ENCODE measurements at regions not wholly inside any gene's neighbourhood (a gene's known extent, or its start where the extent isn't known, plus 50 kb on each side); places are given as distances from the start of the nearest gene placed in this dataset.
A peak's percentile ranks its signal among the peaks of the same experiment; 100 is the strongest.

- Histone ChIP-seq H3K4ac (replicated peaks; ENCODE audit: insufficient read length, low read depth, low read length) (no peak overlapping the region), H3K9ac (replicated peaks in 1 of 4; ENCODE audit: extremely low read depth in 1 of 4, low read depth in 3 of 4, low read length in 3 of 4) (no peak overlapping the region), H2BK120ac (replicated peaks; ENCODE audit: low read depth, low read length) (no peak overlapping the region), H3K79me1 (ENCODE audit: low read depth, low read length) (no peaks in the 10 kb centered on the region), H3K18ac (ENCODE audit: extremely low read depth, low read length) (0 out of 2 replicates have a peak overlapping the region, but pooled peaks have one; percentile 73), H2BK15ac (ENCODE audit: low read length) (no peak overlapping the region), H4K91ac (replicated peaks; ENCODE audit: insufficient read length, low read length) (no peak overlapping the region), H3K56ac (replicated peaks; ENCODE audit: insufficient read length, low read depth, low read length) (no peak overlapping the region), H3K4me2 (ENCODE audit: insufficient read depth in 1 of 2, low read depth in 2 of 2, low read length in 2 of 2) (no peak overlapping the region), H4K8ac (ENCODE audit: extremely low read depth, insufficient read depth, low read length) (no peak overlapping the region), H2AFZ (ENCODE audit: low read length) (no peak overlapping the region), H3K9me3 (ENCODE audit: insufficient read depth in 2 of 2, low read depth in 1 of 2, low read length in 1 of 2) (no peaks in the 10 kb centered on the region), H3K14ac (ENCODE audit: insufficient read length) (no peak overlapping the region), H4K20me1 (replicated peaks in 1 of 2; ENCODE audit: control insufficient read depth in 1 of 2, insufficient read depth in 2 of 2, low read length in 2 of 2) (no peaks in the 10 kb centered on the region), H4K5ac (ENCODE audit: insufficient read length, low read depth, low read length) (no peak overlapping the region), H3K23ac (ENCODE audit: insufficient read length) (no peak overlapping the region), H3K36me3 (ENCODE audit: control insufficient read depth in 2 of 4, insufficient read depth in 4 of 4, low read length in 3 of 4) (no peaks in the 10 kb centered on the region; a peak in 1 of 8 replicates), H2BK12ac (ENCODE audit: low read depth, low read length) (no peak overlapping the region), H3K79me2 (ENCODE audit: control insufficient read depth in 1 of 2, insufficient read depth in 2 of 2, low read length in 2 of 2) (peaks cover 0 to 3% of the 10 kb centered on the region in 2 experiments; a peak in 1 of 4 replicates), H3K23me2 (ENCODE audit: low read depth, low read length) (0 out of 2 replicates have a peak, but pooled peaks cover 2% of the 10 kb centered on the region), H3K4me1 (replicated peaks in 1 of 4; ENCODE audit: control insufficient read depth in 3 of 4, insufficient read depth in 4 of 4, low read length in 3 of 4) (peaks cover 0 to 4% (median 2%) of the 10 kb centered on the region in 4 experiments; a peak in 4 of 7 replicates), H2BK20ac (ENCODE audit: low read length) (no peak overlapping the region), H2AK5ac (ENCODE audit: low read depth, low read length) (no peak overlapping the region), H3K27me3 (replicated peaks in 1 of 4; ENCODE audit: control insufficient read depth in 3 of 4, extremely low read depth in 1 of 4, insufficient read depth in 3 of 4, low read length in 3 of 4) (no peaks in the 10 kb centered on the region), H3K4me3 (ENCODE audit: extremely low read depth in 1 of 4, insufficient read depth in 2 of 4, low read depth in 3 of 4, low read length in 4 of 4) (no peak overlapping the region), H2BK5ac (ENCODE audit: low read depth, low read length) (no peak overlapping the region), H3K27ac (ENCODE audit: low read depth, low read length) (no peak overlapping the region)
- 94% methylated on average over 8 of the region's 8 CpGs; no CpG with 5 or more reads in 1 of the 2 experiments for WGBS, 2 experiments (ENCODE audit: extremely low coverage in 1 of 2, insufficient coverage in 1 of 2, insufficient read length in 1 of 2, insufficient replicate concordance in 2 of 2, low coverage in 1 of 2, low lambda C conversion rate in 2 of 2, missing lambda C conversion rate in 1 of 2)
- FAIRE-seq (no peak), DNase-seq (ENCODE audit: low read depth in 1 of 2, low spot score in 2 of 2) (no peak)
- CTCF ChIA-PET (ENCODE audit: partially characterized antibody): interaction anchor here (0.5 to 1.3 kb wide), 6 partner anchors 9 to 442 kb away, joined by 3 to 4 read pairs (median 4); no protein-coding TSS in a partner anchor
- POLR2A ChIA-PET (ENCODE audit: partially characterized antibody): no interaction called here
- TF ChIP-seq NANOG (IDR thresholded peaks at IDR 0.05; ENCODE audit: insufficient read depth, low read depth, low read length, poor library complexity, severe bottlenecking) (no peak), TAF7 (optimal IDR thresholded peaks at IDR 0.05; ENCODE audit: borderline replicate concordance, low read depth, low read length) (no peak), GABPA (IDR thresholded peaks at IDR 0.05; ENCODE audit: borderline replicate concordance, insufficient read depth, low read length) (no peak), CTCF (IDR thresholded peaks at IDR 0.05; ENCODE audit: control extremely low read depth in 1 of 3, insufficient read depth in 1 of 3, low read depth in 1 of 3, low read length in 3 of 3) (no peak), ATF3 (IDR thresholded peaks at IDR 0.05; ENCODE audit: insufficient read depth, low read depth, low read length) (no peak), TBP (IDR thresholded peaks at IDR 0.05; ENCODE audit: low read depth, low read length) (no peak), PHF8 (conservative IDR thresholded peaks at IDR 0.05; ENCODE audit: low read depth, low read length) (no peak), KDM4A (IDR thresholded peaks at IDR 0.05; ENCODE audit: low read depth, low read length, severe bottlenecking) (no peak), CREB1 (IDR thresholded peaks at IDR 0.05) (no peak), SP2 (IDR thresholded peaks at IDR 0.05; ENCODE audit: low read length) (no peak)
Measured at GRCh38 chr17:6231465-6231864, 161.3 kb downstream of the WSCD1 start.

Data from H1 (cell line).